Fibroblast of villous mesenchyme (primary cell): ENCODE measurements at regions not wholly inside any gene's neighbourhood (a gene's known extent, or its start where the extent isn't known, plus 50 kb on each side); places are given as distances from the start of the nearest gene placed in this dataset.
A peak's percentile ranks its signal among the peaks of the same experiment; 100 is the strongest.

Experiments used
- DNase-seq: peaks from one replicate; pipeline ENCODE4 v3.0.0-alpha.2; 2010; ENCODE audit warnings: low read depth
- H3K4me3 ChIP-seq: 2 replicates; pipeline ENCODE4 v1.5.1; 2011; ENCODE audit warnings: low read depth, mild to moderate bottlenecking, low read length
- TF ChIP-seq, protein P1 (sequence below): IDR thresholded peaks from 2 replicates; pipeline ENCODE4 v1.5.1; 2012; ENCODE audit warnings: low read depth, mild to moderate bottlenecking, low read length; ENCODE audit not compliant: insufficient read depth

DNA sequence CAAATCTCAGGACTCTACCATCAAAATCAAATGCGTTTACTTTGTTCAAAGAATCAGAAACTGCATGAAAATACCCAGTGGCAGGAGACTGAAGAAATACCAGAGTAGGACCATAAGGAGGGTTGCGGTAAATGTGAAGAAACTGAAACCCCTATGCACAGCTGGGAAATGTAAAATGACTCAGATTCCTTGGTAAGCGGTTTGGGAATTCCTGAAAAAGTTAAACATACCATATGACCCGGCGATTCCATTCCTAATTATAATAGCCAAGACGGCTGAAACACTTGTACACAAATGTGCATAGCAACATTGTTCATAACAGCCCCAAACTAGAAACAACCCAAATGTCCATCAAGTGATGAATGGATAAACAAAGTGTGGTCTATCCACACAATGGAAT, 114.1 kb upstream of the GRAMD1B start:
- TF ChIP-seq, protein P1, sequence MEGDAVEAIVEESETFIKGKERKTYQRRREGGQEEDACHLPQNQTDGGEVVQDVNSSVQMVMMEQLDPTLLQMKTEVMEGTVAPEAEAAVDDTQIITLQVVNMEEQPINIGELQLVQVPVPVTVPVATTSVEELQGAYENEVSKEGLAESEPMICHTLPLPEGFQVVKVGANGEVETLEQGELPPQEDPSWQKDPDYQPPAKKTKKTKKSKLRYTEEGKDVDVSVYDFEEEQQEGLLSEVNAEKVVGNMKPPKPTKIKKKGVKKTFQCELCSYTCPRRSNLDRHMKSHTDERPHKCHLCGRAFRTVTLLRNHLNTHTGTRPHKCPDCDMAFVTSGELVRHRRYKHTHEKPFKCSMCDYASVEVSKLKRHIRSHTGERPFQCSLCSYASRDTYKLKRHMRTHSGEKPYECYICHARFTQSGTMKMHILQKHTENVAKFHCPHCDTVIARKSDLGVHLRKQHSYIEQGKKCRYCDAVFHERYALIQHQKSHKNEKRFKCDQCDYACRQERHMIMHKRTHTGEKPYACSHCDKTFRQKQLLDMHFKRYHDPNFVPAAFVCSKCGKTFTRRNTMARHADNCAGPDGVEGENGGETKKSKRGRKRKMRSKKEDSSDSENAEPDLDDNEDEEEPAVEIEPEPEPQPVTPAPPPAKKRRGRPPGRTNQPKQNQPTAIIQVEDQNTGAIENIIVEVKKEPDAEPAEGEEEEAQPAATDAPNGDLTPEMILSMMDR, result no peak
- peak; percentile 65 for DNase-seq
- H3K4me3 ChIP-seq, result no peak overlapping the region

GRCh38 chr11:123314972-123315371, 115.1 kb upstream of the GRAMD1B start:
- H3K4me3 ChIP-seq, result no peak overlapping the region
- no peak for DNase-seq
- TF ChIP-seq, protein P1, result no peak

- no peak for DNase-seq
- TF ChIP-seq, protein P1, result no peak
- H3K4me3 ChIP-seq, result no peak overlapping the region
These were observed 116.8 kb upstream of the GRAMD1B start for GRCh38 chr11:123313262-123313661.

- DNase-seq, result peak; percentile 87
- TF ChIP-seq, protein P1, result no peak
- no peak overlapping the region for H3K4me3 ChIP-seq
These were observed 113.0 kb upstream of the CLMP start for GRCh38 chr11:123308077-123308476.

DNA sequence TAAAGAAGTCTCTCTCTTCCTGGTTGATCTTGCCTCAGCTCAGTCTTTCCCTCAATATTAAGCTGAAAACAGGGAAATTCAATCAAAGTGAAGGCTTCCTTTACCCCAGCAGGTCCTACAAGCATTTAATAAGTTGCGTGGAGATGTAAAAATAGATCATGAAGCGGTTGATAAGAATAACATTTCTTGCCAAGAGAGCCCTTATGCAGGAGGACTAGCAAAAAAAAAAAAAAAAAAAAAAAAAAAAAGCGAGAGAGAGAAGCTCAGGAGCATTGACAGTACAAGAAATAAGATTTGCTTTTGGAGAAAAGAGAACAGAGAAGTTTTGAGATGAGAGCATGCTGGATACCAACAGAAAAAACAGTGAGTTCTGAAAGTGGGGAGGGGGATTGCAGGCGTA, 112.2 kb upstream of the CLMP start:
- DNase-seq, result no peak
- TF ChIP-seq, protein P1, result no peak
- no peak overlapping the region for H3K4me3 ChIP-seq

- DNase-seq, result no peak
- TF ChIP-seq, protein P1, result no peak
- no peak overlapping the region for H3K4me3 ChIP-seq
These were observed 111.5 kb upstream of the CLMP start for GRCh38 chr11:123306531-123306930.

GRCh38 chr11:123305601-123306375, 110.7 kb upstream of the CLMP start:
- H3K4me3 ChIP-seq, result no peak overlapping the region
- TF ChIP-seq, protein P1, result no peak
- no peak for DNase-seq
